Stomach (tissue), 4 donors: ENCODE measurements at regions not wholly inside any gene's neighbourhood (a gene's known extent, or its start where the extent isn't known, plus 50 kb on each side); places are given as distances from the start of the nearest gene placed in this dataset.

Source experiments
- POLR2A ChIP-seq, 4 donors: fragments of 450-650 bp; IDR thresholded peaks; one replicate each; pipeline ENCODE4 v1.6.1; 2016; ENCODE audit warnings: antibody characterized with exemption in 4 of 4, control low read depth in 2 of 4, mild to moderate bottlenecking in 1 of 4, moderate library complexity in 1 of 4
- TF ChIP-seq, protein P1 (sequence below), 7 experiments: fragments of 450-650 bp in 4 of 7; fragments of 200-600 bp in 3 of 7; sonication (generic) in 3 of 7; IDR thresholded peaks; one replicate each; pipeline ENCODE4 v1.5.1; 2016 to 2019; ENCODE audit warnings: antibody characterized with exemption in 7 of 7, control low read depth in 2 of 7, mild to moderate bottlenecking in 1 of 7

DNA sequence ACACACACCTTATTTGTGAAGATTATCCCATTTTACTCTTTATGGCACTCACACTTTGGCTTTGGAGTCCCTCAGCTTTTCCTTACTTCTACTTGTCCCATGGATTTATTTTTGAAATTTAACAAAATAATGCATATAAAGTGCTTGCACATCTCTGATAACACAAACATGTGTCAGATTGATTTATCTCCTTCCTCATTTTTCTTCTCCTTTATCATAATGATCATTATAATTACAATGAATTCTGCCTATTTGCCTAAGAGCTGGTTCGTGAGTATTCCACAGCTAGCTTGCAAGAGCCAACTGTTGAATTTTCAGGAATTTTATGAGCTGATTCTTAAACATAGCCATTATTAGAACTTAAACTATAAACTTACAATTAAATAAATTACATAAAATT, 347.7 kb downstream of the CHSY3 start:
- TF ChIP-seq, protein P1, sequence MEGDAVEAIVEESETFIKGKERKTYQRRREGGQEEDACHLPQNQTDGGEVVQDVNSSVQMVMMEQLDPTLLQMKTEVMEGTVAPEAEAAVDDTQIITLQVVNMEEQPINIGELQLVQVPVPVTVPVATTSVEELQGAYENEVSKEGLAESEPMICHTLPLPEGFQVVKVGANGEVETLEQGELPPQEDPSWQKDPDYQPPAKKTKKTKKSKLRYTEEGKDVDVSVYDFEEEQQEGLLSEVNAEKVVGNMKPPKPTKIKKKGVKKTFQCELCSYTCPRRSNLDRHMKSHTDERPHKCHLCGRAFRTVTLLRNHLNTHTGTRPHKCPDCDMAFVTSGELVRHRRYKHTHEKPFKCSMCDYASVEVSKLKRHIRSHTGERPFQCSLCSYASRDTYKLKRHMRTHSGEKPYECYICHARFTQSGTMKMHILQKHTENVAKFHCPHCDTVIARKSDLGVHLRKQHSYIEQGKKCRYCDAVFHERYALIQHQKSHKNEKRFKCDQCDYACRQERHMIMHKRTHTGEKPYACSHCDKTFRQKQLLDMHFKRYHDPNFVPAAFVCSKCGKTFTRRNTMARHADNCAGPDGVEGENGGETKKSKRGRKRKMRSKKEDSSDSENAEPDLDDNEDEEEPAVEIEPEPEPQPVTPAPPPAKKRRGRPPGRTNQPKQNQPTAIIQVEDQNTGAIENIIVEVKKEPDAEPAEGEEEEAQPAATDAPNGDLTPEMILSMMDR (IDR thresholded peaks at IDR 0.05) = no peak
- no peak for TF ChIP-seq POLR2A (IDR thresholded peaks at IDR 0.05)
